Ishikawa (cell line): ENCODE measurements at regions not wholly inside any gene's neighbourhood (a gene's known extent, or its start where the extent isn't known, plus 50 kb on each side); places are given as distances from the start of the nearest gene placed in this dataset.

ENCODE experiments used
- CEBPB ChIP-seq: IDR thresholded peaks from 2 replicates; pipeline ENCODE4 v1.6.1; 2012
- CREB1 ChIP-seq: IDR thresholded peaks from 2 replicates; pipeline ENCODE4 v1.6.1; 2012; ENCODE audit warnings: low read depth
- EGR1 ChIP-seq: IDR thresholded peaks from 2 replicates; pipeline ENCODE4 v1.6.1; 2012
- EP300 ChIP-seq: IDR thresholded peaks from 2 replicates; pipeline ENCODE4 v1.6.1; 2012; ENCODE audit warnings: borderline replicate concordance
- FOXM1 ChIP-seq: IDR thresholded peaks from 2 replicates; pipeline ENCODE4 v1.6.1; 2012; ENCODE audit warnings: low read depth, borderline replicate concordance
- MAX ChIP-seq: IDR thresholded peaks from 2 replicates; pipeline ENCODE4 v1.6.1; 2012
- NFIC ChIP-seq: IDR thresholded peaks from 2 replicates; pipeline ENCODE4 v1.6.1; 2012
- RAD21 ChIP-seq: IDR thresholded peaks from 2 replicates; pipeline ENCODE4 v1.6.1; 2012; ENCODE audit warnings: low read depth
- REST ChIP-seq: IDR thresholded peaks from 2 replicates; pipeline ENCODE4 v1.6.1; 2012; ENCODE audit warnings: low read depth, mild to moderate bottlenecking
- TAF1 ChIP-seq: IDR thresholded peaks from 2 replicates; pipeline ENCODE4 v1.6.1; 2012; ENCODE audit warnings: low read depth, mild to moderate bottlenecking
- TCF12 ChIP-seq: IDR thresholded peaks from 2 replicates; pipeline ENCODE4 v1.6.1; 2012; ENCODE audit warnings: low read depth
- TEAD4 ChIP-seq: IDR thresholded peaks from 2 replicates; pipeline ENCODE4 v1.6.1; 2012
- USF1 ChIP-seq: IDR thresholded peaks from 2 replicates; pipeline ENCODE4 v1.6.1; 2012
- YY1 ChIP-seq: IDR thresholded peaks from 2 replicates; pipeline ENCODE4 v1.6.1; 2012; ENCODE audit warnings: low read depth
- ZBTB7A ChIP-seq: IDR thresholded peaks from 2 replicates; pipeline ENCODE4 v1.6.1; 2012; ENCODE audit warnings: low read depth

- TF ChIP-seq FOXM1 (no peak), TCF12 (no peak), RAD21 (no peak), ZBTB7A (no peak), EGR1 (no peak), USF1 (no peak), TEAD4 (no peak), CEBPB (no peak), EP300 (no peak), NFIC (no peak), YY1 (no peak), CREB1 (no peak), MAX (no peak), TAF1 (no peak), REST (no peak)
Observed at GRCh38 chr5:121021681-121022080, 557.6 kb downstream of the PRR16 start.

- TF ChIP-seq TCF12 (no peak), YY1 (no peak), FOXM1 (no peak), REST (no peak), CEBPB (no peak), CREB1 (no peak), ZBTB7A (no peak), EGR1 (no peak), TAF1 (no peak), NFIC (no peak), EP300 (no peak), MAX (no peak), RAD21 (no peak), USF1 (no peak), TEAD4 (no peak)
Observed at GRCh38 chr5:121024416-121025311, 560.6 kb downstream of the PRR16 start.

GRCh38 chr5:121025671-121026070 is 561.6 kb downstream of the PRR16 start:
- TF ChIP-seq TEAD4 (no peak), CREB1 (no peak), MAX (no peak), TAF1 (no peak), NFIC (no peak), REST (no peak), RAD21 (no peak), EGR1 (no peak), FOXM1 (no peak), YY1 (no peak), TCF12 (no peak), ZBTB7A (no peak), EP300 (no peak), USF1 (no peak), CEBPB (no peak)
